MCF 10A (cell line): ENCODE measurements at regions not wholly inside any gene's neighbourhood (a gene's known extent, or its start where the extent isn't known, plus 50 kb on each side); places are given as distances from the start of the nearest gene placed in this dataset.
"Not testable (repeated sequence)": the region's sequence is repeated elsewhere in the genome, so short reads cannot be mapped to it uniquely, and the experiment has no call there.

Experiments
- BruUV-seq: library from RNA; stranded (reverse); fragments of 400-500 nt; replicated peaks from 2 replicates; lab custom pipeline; 2021; lab: Mats Ljungman, UMichigan
- CTCF ChIA-PET: fragments of 300-600 bp; sonication (Branson Sonifier 250); formaldehyde crosslinking; extraction: SDS; loops from one replicate; lab custom pipeline; 2021; ENCODE audit warnings: antibody characterized with exemption, inconsistent platforms; lab: Yijun Ruan, JAX
- POLR2A ChIA-PET: fragments of 300-600, 350-650 bp; sonication (Branson Sonifier 250); formaldehyde crosslinking; extraction: SDS; loops from one replicate; lab custom pipeline; 2020; ENCODE audit warnings: antibody characterized with exemption, inconsistent platforms; lab: Yijun Ruan, JAX
- DNase-seq: peaks from one replicate; pipeline ENCODE4 v3.0.0-alpha.2; 2018; ENCODE audit not compliant: unreplicated experiment
- H3K27ac Mint-ChIP-seq: one replicate; pipeline ENCODE4 v1.8.0; 2022; ENCODE audit warnings: mild to moderate bottlenecking, low read depth, mixed read lengths; ENCODE audit not compliant: unreplicated experiment
- H3K27me3 Mint-ChIP-seq: one replicate; pipeline ENCODE4 v1.8.0; 2022; ENCODE audit warnings: mixed read lengths; ENCODE audit not compliant: insufficient read depth, unreplicated experiment
- H3K36me3 Mint-ChIP-seq: one replicate; pipeline ENCODE4 v1.8.0; 2022; ENCODE audit warnings: mild to moderate bottlenecking, moderate library complexity, mixed read lengths; ENCODE audit not compliant: insufficient read depth, unreplicated experiment
- H3K4me1 Mint-ChIP-seq: one replicate; pipeline ENCODE4 v1.8.0; 2022; ENCODE audit warnings: mixed read lengths; ENCODE audit not compliant: insufficient read depth, unreplicated experiment
- H3K4me3 Mint-ChIP-seq: one replicate; pipeline ENCODE4 v1.8.0; 2022; ENCODE audit warnings: mild to moderate bottlenecking, moderate library complexity, mixed read lengths; ENCODE audit not compliant: unreplicated experiment
- H3K9me3 Mint-ChIP-seq: one replicate; pipeline ENCODE4 v1.8.0; 2022; ENCODE audit warnings: mixed read lengths; ENCODE audit not compliant: unreplicated experiment
- intact Hi-C: fragments of 100-400 bp; cut with micrococcal nuclease; formaldehyde crosslinking; loops from 2 replicates; pipeline ENCODE4 v1.14.1; 2022
- TF ChIP-seq, protein P1 (sequence below): fragments of 200-600 bp; IDR thresholded peaks from one replicate; pipeline ENCODE4 v1.8.0; 2022; ENCODE audit warnings: antibody characterized with exemption, mild to moderate bottlenecking; ENCODE audit not compliant: unreplicated experiment

DNA sequence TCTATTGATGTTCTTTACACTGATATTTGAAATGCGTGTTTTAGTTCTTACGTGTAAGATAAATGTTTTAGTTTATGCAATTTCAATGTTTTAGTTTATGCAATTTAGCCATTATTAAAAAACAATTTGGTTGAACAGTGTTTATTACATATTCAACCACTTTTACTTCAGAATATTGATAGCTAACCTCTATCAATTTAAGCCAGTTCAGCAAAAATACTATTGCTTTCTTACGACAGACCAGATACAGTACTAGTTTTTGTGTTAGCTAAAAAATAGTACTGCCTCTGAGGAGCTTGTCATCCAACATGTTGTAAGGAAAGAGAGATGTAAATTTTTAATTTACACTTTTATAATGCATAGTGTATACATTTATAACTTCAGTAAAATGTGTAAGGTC, 361.7 kb upstream of the FAT1 start:
- no TSS peak for BruUV-seq
- Mint-ChIP-seq H3K27me3 (no peaks in the 10 kb centered on the region), H3K9me3 (no peaks in the 10 kb centered on the region), H3K4me1 (no peaks in the 10 kb centered on the region), H3K4me3 (no peak overlapping the region), H3K36me3 (no peaks in the 10 kb centered on the region), H3K27ac (no peak overlapping the region)
- POLR2A ChIA-PET, result no interaction called here
- no peak for DNase-seq
- CTCF ChIA-PET, result interaction anchor here (0.5 to 0.6 kb wide), 2 partner anchors 27 to 410 kb away, joined by 3 read pairs; no protein-coding TSS in a partner anchor
- TF ChIP-seq, protein P1, sequence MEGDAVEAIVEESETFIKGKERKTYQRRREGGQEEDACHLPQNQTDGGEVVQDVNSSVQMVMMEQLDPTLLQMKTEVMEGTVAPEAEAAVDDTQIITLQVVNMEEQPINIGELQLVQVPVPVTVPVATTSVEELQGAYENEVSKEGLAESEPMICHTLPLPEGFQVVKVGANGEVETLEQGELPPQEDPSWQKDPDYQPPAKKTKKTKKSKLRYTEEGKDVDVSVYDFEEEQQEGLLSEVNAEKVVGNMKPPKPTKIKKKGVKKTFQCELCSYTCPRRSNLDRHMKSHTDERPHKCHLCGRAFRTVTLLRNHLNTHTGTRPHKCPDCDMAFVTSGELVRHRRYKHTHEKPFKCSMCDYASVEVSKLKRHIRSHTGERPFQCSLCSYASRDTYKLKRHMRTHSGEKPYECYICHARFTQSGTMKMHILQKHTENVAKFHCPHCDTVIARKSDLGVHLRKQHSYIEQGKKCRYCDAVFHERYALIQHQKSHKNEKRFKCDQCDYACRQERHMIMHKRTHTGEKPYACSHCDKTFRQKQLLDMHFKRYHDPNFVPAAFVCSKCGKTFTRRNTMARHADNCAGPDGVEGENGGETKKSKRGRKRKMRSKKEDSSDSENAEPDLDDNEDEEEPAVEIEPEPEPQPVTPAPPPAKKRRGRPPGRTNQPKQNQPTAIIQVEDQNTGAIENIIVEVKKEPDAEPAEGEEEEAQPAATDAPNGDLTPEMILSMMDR, result no peak
- intact Hi-C loops, result no loop called here

DNA sequence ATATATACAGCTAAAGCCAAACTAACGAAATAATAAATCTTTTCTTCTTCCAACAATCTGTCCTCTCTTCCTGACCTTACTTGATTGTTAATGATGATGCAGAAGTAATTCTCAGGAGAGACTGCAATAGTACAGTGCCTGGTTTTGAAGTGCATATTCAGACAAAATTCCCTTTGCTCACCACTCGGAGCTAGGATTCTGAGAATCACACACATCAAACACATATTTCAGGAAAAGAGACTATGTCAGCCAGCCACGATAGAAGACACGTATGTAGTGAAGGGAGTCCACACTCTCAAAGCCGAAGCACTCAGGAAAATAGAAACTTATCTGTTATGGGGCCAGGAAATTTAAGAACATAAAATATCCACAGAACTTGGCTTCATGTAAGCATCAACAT, 362.5 kb upstream of the FAT1 start:
- no peaks in the 10 kb centered on the region for H3K9me3 Mint-ChIP-seq
- H3K27me3 Mint-ChIP-seq, result no peaks in the 10 kb centered on the region
- intact Hi-C loops, result no loop called here
- CTCF ChIA-PET, result no interaction called here
- TF ChIP-seq, protein P1, result no peak
- no peak overlapping the region for H3K27ac Mint-ChIP-seq
- no peak for DNase-seq
- no TSS peak for BruUV-seq
- no peaks in the 10 kb centered on the region for H3K4me1 Mint-ChIP-seq
- POLR2A ChIA-PET, result no interaction called here
- H3K36me3 Mint-ChIP-seq, result no peaks in the 10 kb centered on the region
- no peak overlapping the region for H3K4me3 Mint-ChIP-seq

DNA sequence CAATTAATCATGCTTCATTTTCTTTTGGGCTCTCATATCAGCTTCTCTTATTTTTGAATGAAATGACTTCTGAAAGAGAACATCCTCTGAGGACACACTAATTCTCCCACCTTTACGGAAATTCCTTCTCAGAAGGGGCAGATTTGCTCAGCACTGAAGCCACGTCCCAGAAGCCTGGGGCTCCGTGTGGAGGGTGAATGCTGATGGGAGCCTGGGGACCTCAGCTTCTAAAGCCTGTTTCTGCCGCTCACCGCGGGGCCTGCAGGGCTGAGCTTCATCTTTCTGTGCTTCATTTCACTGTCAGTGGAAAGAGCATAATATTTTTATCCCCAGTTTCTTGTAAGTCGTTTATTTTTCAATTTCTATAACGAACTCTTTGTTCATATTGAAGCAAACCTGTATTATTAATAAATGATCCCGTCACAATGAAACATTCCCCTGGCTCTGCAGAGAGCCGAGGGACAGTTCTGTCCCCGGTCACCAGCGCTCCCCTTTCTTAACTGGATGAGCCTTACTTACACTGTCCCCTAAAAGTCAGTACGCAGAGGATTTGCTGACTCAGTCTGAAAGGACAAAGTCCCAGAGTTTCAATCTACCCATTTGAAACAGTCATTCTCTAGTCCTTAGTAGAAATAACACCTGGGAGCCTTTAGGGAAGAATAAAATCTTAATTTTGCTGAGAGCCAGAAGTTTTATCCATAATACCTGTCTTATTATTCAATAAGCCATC, 364.6 kb upstream of the FAT1 start:
- no peak for DNase-seq
- H3K27me3 Mint-ChIP-seq, result no peaks in the 10 kb centered on the region
- H3K4me1 Mint-ChIP-seq, result no peaks in the 10 kb centered on the region
- intact Hi-C loops, result no loop called here
- H3K4me3 Mint-ChIP-seq, result no peak overlapping the region
- POLR2A ChIA-PET, result interaction anchor here (0.6 kb wide), 1 partner anchor 373 kb away, joined by 3 read pairs; no protein-coding TSS in a partner anchor
- no peaks in the 10 kb centered on the region for H3K9me3 Mint-ChIP-seq
- H3K36me3 Mint-ChIP-seq, result no peaks in the 10 kb centered on the region
- no TSS peak for BruUV-seq
- CTCF ChIA-PET, result interaction anchor here (0.6 to 1.0 kb wide), 2 partner anchors 12 to 139 kb away, joined by 3 to 4 read pairs; no protein-coding TSS in a partner anchor
- TF ChIP-seq, protein P1, result no peak
- H3K27ac Mint-ChIP-seq, result no peak overlapping the region

DNA sequence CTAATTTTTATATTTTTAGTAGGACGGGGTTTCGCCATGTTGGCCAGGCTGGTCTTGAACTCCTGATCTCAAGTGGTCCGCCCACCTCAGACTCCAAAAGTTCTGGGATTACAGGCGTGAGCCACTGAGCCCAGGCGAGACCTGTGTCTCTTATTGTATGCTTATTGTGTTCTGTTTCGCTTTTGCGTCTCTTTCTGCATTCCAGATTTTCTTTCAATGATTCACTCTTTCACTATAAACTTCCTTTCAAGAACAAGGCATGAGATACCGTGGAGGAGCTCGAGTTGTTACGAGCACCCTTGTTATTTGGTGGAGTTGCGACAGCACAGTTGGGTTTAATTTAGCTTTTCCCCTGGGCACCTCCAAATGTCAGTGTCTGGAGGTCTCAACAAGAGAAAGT, 366.7 kb upstream of the FAT1 start:
- Mint-ChIP-seq H3K9me3 (no peaks in the 10 kb centered on the region), H3K4me3 (no peak overlapping the region), H3K27me3 (no peaks in the 10 kb centered on the region), H3K27ac (no peak overlapping the region), H3K36me3 (no peaks in the 10 kb centered on the region), H3K4me1 (no peaks in the 10 kb centered on the region)
- ChIA-PET POLR2A (interaction anchor here (0.7 kb wide), 1 partner anchor 19 kb away, joined by 3 read pairs; no protein-coding TSS in a partner anchor), CTCF (interaction anchor here (0.8 kb wide), 1 partner anchor 335 kb away, joined by 4 read pairs; no protein-coding TSS in a partner anchor)
- intact Hi-C loops, result no loop called here
- BruUV-seq, result no TSS peak
- no peak for DNase-seq
- TF ChIP-seq, protein P1, result no peak

DNA sequence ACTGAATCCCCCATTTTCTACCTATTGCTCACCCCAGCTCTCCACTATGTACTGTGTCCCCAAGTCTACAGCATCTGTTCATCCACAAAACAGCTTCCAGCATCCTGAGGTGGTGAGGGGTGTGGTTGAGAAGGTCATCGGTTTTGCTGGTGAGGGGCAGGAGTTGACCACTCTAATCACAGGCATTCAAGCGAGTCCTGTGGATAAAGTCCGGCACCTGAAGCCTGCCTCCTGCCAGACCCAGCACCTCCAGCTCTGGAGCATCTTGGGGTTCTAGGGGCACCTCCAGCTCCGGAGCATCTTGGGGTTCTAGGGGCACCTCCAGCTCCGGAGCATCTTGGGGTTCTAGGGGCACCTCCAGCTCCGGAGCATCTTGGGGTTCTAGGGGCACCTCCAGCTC, 367.2 kb upstream of the FAT1 start:
- H3K4me1 Mint-ChIP-seq, intact Hi-C loops, H3K36me3 Mint-ChIP-seq, H3K9me3 Mint-ChIP-seq, DNase-seq, H3K27ac Mint-ChIP-seq, H3K27me3 Mint-ChIP-seq, H3K4me3 Mint-ChIP-seq, BruUV-seq: not testable (repeated sequence)
- POLR2A ChIA-PET, result interaction anchor here (0.7 kb wide), 1 partner anchor 18 kb away, joined by 3 read pairs; no protein-coding TSS in a partner anchor
- CTCF ChIA-PET, result interaction anchor here (0.8 kb wide), 1 partner anchor 335 kb away, joined by 4 read pairs; no protein-coding TSS in a partner anchor
